ENCODE measurements at regions not wholly inside any gene's neighbourhood (a gene's known extent, or its start where the extent isn't known, plus 50 kb on each side); places are given as distances from the start of the nearest gene placed in this dataset.

- Histone ChIP-seq H3K9me3 (ENCODE audit: insufficient read depth, low read depth, low read length) (no peaks in the 10 kb centered on the region), H3K9ac (ENCODE audit: low read depth, low read length) (no peak overlapping the region), H3K27me3 (ENCODE audit: insufficient read depth, low read length) (no peaks in the 10 kb centered on the region), H3K4me1 (ENCODE audit: insufficient read depth, low read length) (0 out of 2 replicates have a peak, but pooled peaks cover 5% of the 10 kb centered on the region), H3K4me3 (ENCODE audit: low read length) (no peak overlapping the region), H3K36me3 (ENCODE audit: insufficient read depth, low read length) (no peaks in the 10 kb centered on the region), H3K27ac (ENCODE audit: low read depth, low read length) (no peak overlapping the region)
- 91% methylated on average over 7 of the region's 8 CpGs for WGBS
These were observed 111.3 kb upstream of the UQCRFS1 start for GRCh38 chr19:29324291-29324680.

- 0 out of 2 replicates have a peak, but pooled peaks cover 5% of the 10 kb centered on the region for H3K4me1 ChIP-seq (ENCODE audit: insufficient read depth, low read length)
- 0 out of 2 replicates have a peak, but pooled peaks cover 2% of the 10 kb centered on the region for H3K9me3 ChIP-seq (ENCODE audit: insufficient read depth, low read depth, low read length)
- H3K9ac ChIP-seq (ENCODE audit: low read depth, low read length): no peak overlapping the region
- WGBS: 87% methylated on average over 5 of the region's 6 CpGs
- no peak overlapping the region for H3K4me3 ChIP-seq (ENCODE audit: low read length)
- H3K27me3 ChIP-seq (ENCODE audit: insufficient read depth, low read length): no peaks in the 10 kb centered on the region
- H3K36me3 ChIP-seq (ENCODE audit: insufficient read depth, low read length): no peaks in the 10 kb centered on the region
- H3K27ac ChIP-seq (ENCODE audit: low read depth, low read length): no peak overlapping the region
These were observed 111.8 kb upstream of the UQCRFS1 start for GRCh38 chr19:29324717-29325116.

- H3K9me3 ChIP-seq (ENCODE audit: insufficient read depth, low read depth, low read length): 0 out of 2 replicates have a peak, but pooled peaks cover 3% of the 10 kb centered on the region
- H3K9ac ChIP-seq (ENCODE audit: low read depth, low read length): no peak overlapping the region
- H3K4me1 ChIP-seq (ENCODE audit: insufficient read depth, low read length): 0 out of 2 replicates have a peak, but pooled peaks cover 5% of the 10 kb centered on the region
- no peaks in the 10 kb centered on the region for H3K27me3 ChIP-seq (ENCODE audit: insufficient read depth, low read length)
- 89% methylated on average over 11 of the region's 11 CpGs for WGBS
- no peaks in the 10 kb centered on the region for H3K36me3 ChIP-seq (ENCODE audit: insufficient read depth, low read length)
- H3K27ac ChIP-seq (ENCODE audit: low read depth, low read length): no peak overlapping the region
- no peak overlapping the region for H3K4me3 ChIP-seq (ENCODE audit: low read length)
These were observed 112.5 kb upstream of the UQCRFS1 start for GRCh38 chr19:29325241-29325975.

GRCh38 chr19:29326351-29326750 is 113.4 kb upstream of the UQCRFS1 start:
- H3K4me3 ChIP-seq (ENCODE audit: low read length): no peak overlapping the region
- 0 out of 2 replicates have a peak, but pooled peaks cover 3% of the 10 kb centered on the region for H3K9me3 ChIP-seq (ENCODE audit: insufficient read depth, low read depth, low read length)
- H3K36me3 ChIP-seq (ENCODE audit: insufficient read depth, low read length): no peaks in the 10 kb centered on the region
- no peaks in the 10 kb centered on the region for H3K27me3 ChIP-seq (ENCODE audit: insufficient read depth, low read length)
- 72% methylated on average over 3 of the region's 4 CpGs for WGBS
- H3K9ac ChIP-seq (ENCODE audit: low read depth, low read length): no peak overlapping the region
- H3K4me1 ChIP-seq (ENCODE audit: insufficient read depth, low read length): 0 out of 2 replicates have a peak, but pooled peaks cover 5% of the 10 kb centered on the region
- no peak overlapping the region for H3K27ac ChIP-seq (ENCODE audit: low read depth, low read length)

GRCh38 chr19:29326849-29327840 is 114.2 kb upstream of the UQCRFS1 start:
- H3K27me3 ChIP-seq (ENCODE audit: insufficient read depth, low read length): no peaks in the 10 kb centered on the region
- WGBS: 62% methylated on average over 14 of the region's 14 CpGs
- no peak overlapping the region for H3K4me3 ChIP-seq (ENCODE audit: low read length)
- H3K36me3 ChIP-seq (ENCODE audit: insufficient read depth, low read length): no peaks in the 10 kb centered on the region
- no peak overlapping the region for H3K27ac ChIP-seq (ENCODE audit: low read depth, low read length)
- 0 out of 2 replicates have a peak, but pooled peaks cover 3% of the 10 kb centered on the region for H3K9me3 ChIP-seq (ENCODE audit: insufficient read depth, low read depth, low read length)
- no peak overlapping the region for H3K9ac ChIP-seq (ENCODE audit: low read depth, low read length)
- H3K4me1 ChIP-seq (ENCODE audit: insufficient read depth, low read length): 0 out of 2 replicates have a peak, but pooled peaks cover 5% of the 10 kb centered on the region

- 78% methylated on average over 2 of the region's 2 CpGs for WGBS
These were observed 115.6 kb upstream of the UQCRFS1 start for GRCh38 chr19:29328586-29328985.

GRCh38 chr19:29329460-29330134 is 116.6 kb upstream of the UQCRFS1 start:
- 0 out of 2 replicates have a peak, but pooled peaks cover 3% of the 10 kb centered on the region for H3K9me3 ChIP-seq (ENCODE audit: insufficient read depth, low read depth, low read length)
- H3K4me3 ChIP-seq (ENCODE audit: low read length): no peak overlapping the region
- H3K27ac ChIP-seq (ENCODE audit: low read depth, low read length): no peak overlapping the region
- no peaks in the 10 kb centered on the region for H3K27me3 ChIP-seq (ENCODE audit: insufficient read depth, low read length)
- H3K9ac ChIP-seq (ENCODE audit: low read depth, low read length): no peak overlapping the region
- H3K4me1 ChIP-seq (ENCODE audit: insufficient read depth, low read length): 0 out of 2 replicates have a peak, but pooled peaks cover 5% of the 10 kb centered on the region
- WGBS: 68% methylated on average over 5 of the region's 5 CpGs
- no peaks in the 10 kb centered on the region for H3K36me3 ChIP-seq (ENCODE audit: insufficient read depth, low read length)

More at GRCh38 chr19:29328586-29328985, 115.6 kb upstream of the UQCRFS1 start:
- Histone ChIP-seq H3K27me3 (ENCODE audit: insufficient read depth, low read length) (no peaks in the 10 kb centered on the region), H3K9me3 (ENCODE audit: insufficient read depth, low read depth, low read length) (0 out of 2 replicates have a peak, but pooled peaks cover 3% of the 10 kb centered on the region), H3K27ac (ENCODE audit: low read depth, low read length) (no peak overlapping the region), H3K9ac (ENCODE audit: low read depth, low read length) (no peak overlapping the region), H3K4me3 (ENCODE audit: low read length) (no peak overlapping the region), H3K4me1 (ENCODE audit: insufficient read depth, low read length) (0 out of 2 replicates have a peak, but pooled peaks cover 5% of the 10 kb centered on the region), H3K36me3 (ENCODE audit: insufficient read depth, low read length) (no peaks in the 10 kb centered on the region)

- H3K27me3 ChIP-seq (ENCODE audit: insufficient read depth, low read length): no peaks in the 10 kb centered on the region
- no peak overlapping the region for H3K9ac ChIP-seq (ENCODE audit: low read depth, low read length)
- no peak overlapping the region for H3K27ac ChIP-seq (ENCODE audit: low read depth, low read length)
- no peak overlapping the region for H3K4me3 ChIP-seq (ENCODE audit: low read length)
- 89% methylated on average over 5 of the region's 5 CpGs for WGBS
- no peaks in the 10 kb centered on the region for H3K4me1 ChIP-seq (ENCODE audit: insufficient read depth, low read length)
- H3K36me3 ChIP-seq (ENCODE audit: insufficient read depth, low read length): no peaks in the 10 kb centered on the region
- peaks cover 2% of the 10 kb centered on the region; the same call in 1 of the 2 replicates for H3K9me3 ChIP-seq (ENCODE audit: insufficient read depth, low read depth, low read length)
These were observed 123.5 kb upstream of the UQCRFS1 start for GRCh38 chr19:29336425-29336824.

GRCh38 chr19:29337029-29337428 is 124.1 kb upstream of the UQCRFS1 start:
- Histone ChIP-seq H3K9me3 (ENCODE audit: insufficient read depth, low read depth, low read length) (peaks cover 8% of the 10 kb centered on the region; the same call in 1 of the 2 replicates), H3K4me3 (ENCODE audit: low read length) (no peak overlapping the region), H3K27ac (ENCODE audit: low read depth, low read length) (no peak overlapping the region), H3K27me3 (ENCODE audit: insufficient read depth, low read length) (no peaks in the 10 kb centered on the region), H3K4me1 (ENCODE audit: insufficient read depth, low read length) (no peaks in the 10 kb centered on the region), H3K9ac (ENCODE audit: low read depth, low read length) (no peak overlapping the region), H3K36me3 (ENCODE audit: insufficient read depth, low read length) (no peaks in the 10 kb centered on the region)
- WGBS: 87% methylated on average over 6 of the region's 6 CpGs

GRCh38 chr19:29338480-29338879 is 125.5 kb upstream of the UQCRFS1 start:
- 88% methylated on average over 1 of the region's 1 CpG for WGBS
- Histone ChIP-seq H3K4me3 (ENCODE audit: low read length) (no peak overlapping the region), H3K27ac (ENCODE audit: low read depth, low read length) (no peak overlapping the region), H3K9ac (ENCODE audit: low read depth, low read length) (no peak overlapping the region), H3K4me1 (ENCODE audit: insufficient read depth, low read length) (no peaks in the 10 kb centered on the region), H3K9me3 (ENCODE audit: insufficient read depth, low read depth, low read length) (peaks cover 23% of the 10 kb centered on the region), H3K36me3 (ENCODE audit: insufficient read depth, low read length) (no peaks in the 10 kb centered on the region), H3K27me3 (ENCODE audit: insufficient read depth, low read length) (no peaks in the 10 kb centered on the region)
